ENCODE measurements at regions not wholly inside any gene's neighbourhood (a gene's known extent, or its start where the extent isn't known, plus 50 kb on each side); places are given as distances from the start of the nearest gene placed in this dataset.

GRCh38 chr3:86673991-86674390, 317.0 kb downstream of the VGLL3 start:
- H3K4me3 ChIP-seq (ENCODE audit: low read depth, low read length), result no peak overlapping the region
- TF ChIP-seq CTCF (conservative IDR thresholded peaks at IDR 0.05; ENCODE audit: low read depth, low read length), result no peak
- no peak for DNase-seq (ENCODE audit: low read depth)

- H3K4me3 ChIP-seq (ENCODE audit: low read depth, low read length), result no peak overlapping the region
- no peak for DNase-seq (ENCODE audit: low read depth)
- no peak for TF ChIP-seq CTCF (conservative IDR thresholded peaks at IDR 0.05; ENCODE audit: low read depth, low read length)
Measured at GRCh38 chr3:86661817-86662216, 329.1 kb downstream of the VGLL3 start.

GRCh38 chr3:86658876-86659275, 332.1 kb downstream of the VGLL3 start:
- H3K4me3 ChIP-seq (ENCODE audit: low read depth, low read length), result no peak overlapping the region
- no peak for DNase-seq (ENCODE audit: low read depth)
- no peak for TF ChIP-seq CTCF (conservative IDR thresholded peaks at IDR 0.05; ENCODE audit: low read depth, low read length)

GRCh38 chr3:86654806-86655460, 336.0 kb downstream of the VGLL3 start:
- H3K4me3 ChIP-seq (ENCODE audit: low read depth, low read length), result no peak overlapping the region
- no peak for DNase-seq (ENCODE audit: low read depth)
- TF ChIP-seq CTCF (conservative IDR thresholded peaks at IDR 0.05; ENCODE audit: low read depth, low read length), result no peak

GRCh38 chr3:86653661-86654205, 337.2 kb downstream of the VGLL3 start:
- H3K4me3 ChIP-seq (ENCODE audit: low read depth, low read length), result no peak overlapping the region
- TF ChIP-seq CTCF (conservative IDR thresholded peaks at IDR 0.05; ENCODE audit: low read depth, low read length), result no peak
- DNase-seq (ENCODE audit: low read depth), result no peak

GRCh38 chr3:86648087-86648486, 342.9 kb downstream of the VGLL3 start:
- no peak overlapping the region for H3K4me3 ChIP-seq (ENCODE audit: low read depth, low read length)
- TF ChIP-seq CTCF (conservative IDR thresholded peaks at IDR 0.05; ENCODE audit: low read depth, low read length), result no peak
- no peak for DNase-seq (ENCODE audit: low read depth)

- no peak for DNase-seq (ENCODE audit: low read depth)
- H3K4me3 ChIP-seq (ENCODE audit: low read depth, low read length), result no peak overlapping the region
- no peak for TF ChIP-seq CTCF (conservative IDR thresholded peaks at IDR 0.05; ENCODE audit: low read depth, low read length)
Measured at GRCh38 chr3:86645756-86646155, 345.2 kb downstream of the VGLL3 start.
